Pancreas (tissue), 10 donors: ENCODE measurements at regions not wholly inside any gene's neighbourhood (a gene's known extent, or its start where the extent isn't known, plus 50 kb on each side); places are given as distances from the start of the nearest gene placed in this dataset.
"Not testable (repeated sequence)": the region's sequence is repeated elsewhere in the genome, so short reads cannot be mapped to it uniquely, and the experiment has no call there.

Source experiments
- ATAC-seq, 4 donors: fragments of 200-7000 bp; cut with Tn5 transposase; one replicate each; pipeline versions ENCODE4 v1.8.0 to v1.9.1; 2020; ENCODE audit warnings: mild to moderate bottlenecking in 4 of 4, moderate library complexity in 4 of 4
- DNase-seq, 6 donors: peaks; one replicate each; pipeline ENCODE4 v3.0.0-alpha.2; 2020
- FAIRE-seq: peaks from 2 replicates; lab custom pipeline; 2012; peaks lifted over from hg19 to GRCh38; lab: Jason Lieb, UNC
- H3K27ac ChIP-seq, 4 donors: fragments of 200-600 bp; sonication (generic); 1 replicate in 3 of 4; 2 replicates in 1 of 4; pipeline versions ENCODE4 v1.5.0 to v1.8.0; 2020
- H3K27me3 ChIP-seq, 4 donors: fragments of 200-600 bp; one replicate each; pipeline ENCODE4 v1.8.0; 2021
- H3K36me3 ChIP-seq, 3 donors: fragments of 200-600 bp; sonication (generic) in 1 of 3; one replicate each; pipeline versions ENCODE4 v1.5.0 to v1.8.0; 2020 to 2021
- H3K4me1 ChIP-seq, 3 donors: fragments of 200-600 bp; one replicate each; pipeline ENCODE4 v1.8.0; 2021
- H3K4me3 ChIP-seq, 4 donors: fragments of 200-600 bp; sonication (generic) in 2 of 4; one replicate each; pipeline versions ENCODE4 v1.5.0 to v1.8.0; 2020 to 2021
- H3K9me3 ChIP-seq, 4 donors: fragments of 200-600 bp; one replicate each; pipeline ENCODE4 v1.8.0; 2021
- WGBS, 2 donors: extraction: QIAGEN DNeasy Blood & Tissue Kit; methylation state at CpG; one replicate each; pipeline ENCODE4 v1.1.7; 2013; 5-methylcytosine and 5-hydroxymethylcytosine counted together
- intact Hi-C, 3 donors: fragments of 100-400 bp; cut with DNase I; formaldehyde crosslinking; loops; one replicate each; pipeline versions ENCODE4 v1.11.1 to v1.14.2; 2022
- TF ChIP-seq, protein P1 (sequence below), 4 donors: fragments of 200-600 bp; sonication (generic) in 3 of 4; IDR thresholded peaks; one replicate each; pipeline versions ENCODE4 v1.5.0 to v1.8.0; 2021; ENCODE audit warnings: antibody characterized with exemption in 4 of 4
- donor health status: healthy with polysubstance abuse.
- donor health status: DM: no; HTN: no; CAD: no; lungs with moderate emphysema.
- donor health status: DM: no; HTN: no; CAD: no.
- donor health status: control.
- donor health status: control.
- donor health status: Bipolar disorder and iron deficiency.
- donor health status: DM: yes; HTN: yes; CAD: no.
- donor health status: DM: no; HTN: no; CAD: no.
- donor health status: DM: no; HTN: no; CAD: no.
- donor health status: DM: yes; HTN: yes; CAD: no.

- ATAC-seq (no peak), DNase-seq (no peak), FAIRE-seq (no peak)
- TF ChIP-seq, protein P1, sequence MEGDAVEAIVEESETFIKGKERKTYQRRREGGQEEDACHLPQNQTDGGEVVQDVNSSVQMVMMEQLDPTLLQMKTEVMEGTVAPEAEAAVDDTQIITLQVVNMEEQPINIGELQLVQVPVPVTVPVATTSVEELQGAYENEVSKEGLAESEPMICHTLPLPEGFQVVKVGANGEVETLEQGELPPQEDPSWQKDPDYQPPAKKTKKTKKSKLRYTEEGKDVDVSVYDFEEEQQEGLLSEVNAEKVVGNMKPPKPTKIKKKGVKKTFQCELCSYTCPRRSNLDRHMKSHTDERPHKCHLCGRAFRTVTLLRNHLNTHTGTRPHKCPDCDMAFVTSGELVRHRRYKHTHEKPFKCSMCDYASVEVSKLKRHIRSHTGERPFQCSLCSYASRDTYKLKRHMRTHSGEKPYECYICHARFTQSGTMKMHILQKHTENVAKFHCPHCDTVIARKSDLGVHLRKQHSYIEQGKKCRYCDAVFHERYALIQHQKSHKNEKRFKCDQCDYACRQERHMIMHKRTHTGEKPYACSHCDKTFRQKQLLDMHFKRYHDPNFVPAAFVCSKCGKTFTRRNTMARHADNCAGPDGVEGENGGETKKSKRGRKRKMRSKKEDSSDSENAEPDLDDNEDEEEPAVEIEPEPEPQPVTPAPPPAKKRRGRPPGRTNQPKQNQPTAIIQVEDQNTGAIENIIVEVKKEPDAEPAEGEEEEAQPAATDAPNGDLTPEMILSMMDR (IDR thresholded peaks at IDR 0.05): no peak
- Histone ChIP-seq H3K4me1 (no peaks in the 10 kb centered on the region), H3K9me3 (no peaks in the 10 kb centered on the region), H3K27me3 (no peaks in the 10 kb centered on the region), H3K4me3 (no peak overlapping the region), H3K27ac (no peak overlapping the region), H3K36me3 (peaks cover 0 to 8% (median 0%) of the 10 kb centered on the region in 3 donors)
- WGBS, 2 donors: 84 to 90% methylated on average over 4 of the region's 4 CpGs
- intact Hi-C loops: no loop called here
Observed at GRCh38 chr3:51588724-51589123, 50.2 kb downstream of the RAD54L2 start.

- H3K36me3 ChIP-seq: peaks cover 0 to 8% (median 0%) of the 10 kb centered on the region in 3 donors
- no peaks in the 10 kb centered on the region for H3K4me1 ChIP-seq
- H3K27ac ChIP-seq: no peak overlapping the region
- FAIRE-seq: no peak
- no peak overlapping the region for H3K4me3 ChIP-seq
- intact Hi-C loops: no loop called here
- DNase-seq: no peak
- no peaks in the 10 kb centered on the region for H3K27me3 ChIP-seq
- no peak for ATAC-seq
- TF ChIP-seq, protein P1 (IDR thresholded peaks at IDR 0.05): no peak
- H3K9me3 ChIP-seq: no peaks in the 10 kb centered on the region
- 82 to 94% methylated on average over 5 of the region's 5 CpGs for WGBS, 2 donors
Observed at GRCh38 chr3:51591231-51591630, 52.7 kb downstream of the RAD54L2 start.

GRCh38 chr3:51593697-51594096 is 55.2 kb downstream of the RAD54L2 start:
- Histone ChIP-seq H3K4me1 (no peaks in the 10 kb centered on the region), H3K27ac (no peak overlapping the region), H3K36me3 (peaks cover 0 to 8% (median 0%) of the 10 kb centered on the region in 3 donors), H3K27me3 (no peaks in the 10 kb centered on the region), H3K9me3 (no peaks in the 10 kb centered on the region), H3K4me3 (no peak overlapping the region)
- FAIRE-seq: no peak
- TF ChIP-seq, protein P1 (IDR thresholded peaks at IDR 0.05): no peak
- intact Hi-C loops: no loop called here
- WGBS, 2 donors: 95 to 97% methylated on average over 4 of the region's 4 CpGs
- no peak for DNase-seq
- ATAC-seq: no peak

GRCh38 chr3:51599638-51600037 is 61.1 kb downstream of the RAD54L2 start:
- DNase-seq, H3K27me3 ChIP-seq, H3K27ac ChIP-seq, H3K4me1 ChIP-seq, FAIRE-seq, H3K36me3 ChIP-seq, intact Hi-C loops, H3K9me3 ChIP-seq, H3K4me3 ChIP-seq, ATAC-seq: not testable (repeated sequence)
- 94 to 95% methylated on average over 8 of the region's 8 CpGs for WGBS, 2 donors

GRCh38 chr3:51604212-51604611 is 65.7 kb downstream of the RAD54L2 start:
- Histone ChIP-seq H3K4me1 (no peaks in the 10 kb centered on the region), H3K9me3 (no peaks in the 10 kb centered on the region), H3K4me3 (no peak overlapping the region), H3K27me3 (no peaks in the 10 kb centered on the region), H3K27ac (no peak overlapping the region), H3K36me3 (no peaks in the 10 kb centered on the region)
- intact Hi-C loops: no loop called here
- TF ChIP-seq, protein P1 (IDR thresholded peaks at IDR 0.05): no peak
- DNase-seq (no peak), ATAC-seq (no peak), FAIRE-seq (no peak)
- 28 to 29% methylated on average over 1 of the region's 1 CpG for WGBS, 2 donors
